NB4 (cell line): ENCODE measurements at regions not wholly inside any gene's neighbourhood (a gene's known extent, or its start where the extent isn't known, plus 50 kb on each side); places are given as distances from the start of the nearest gene placed in this dataset.

Experiments
- DNase-seq: peaks from one replicate; pipeline ENCODE4 v3.0.0; 2010; ENCODE audit warnings: low read depth
- H3K4me3 ChIP-seq: one replicate; pipeline ENCODE4 v1.5.1; 2011; ENCODE audit warnings: mild to moderate bottlenecking, low read depth, low read length, moderate library complexity
- MYC ChIP-seq: IDR thresholded peaks from 2 replicates; pipeline ENCODE4 v1.6.1; 2011; ENCODE audit warnings: low read depth, low read length
- POLR2A ChIP-seq: IDR thresholded peaks from 2 replicates; pipeline ENCODE4 v1.6.1; 2011; ENCODE audit warnings: mild to moderate bottlenecking; ENCODE audit not compliant: insufficient read length; ENCODE audit errors: extremely low read depth
- TF ChIP-seq, protein P1 (sequence below): IDR thresholded peaks from 2 replicates; pipeline ENCODE4 v1.6.1; 2011; ENCODE audit warnings: low read depth, low read length
- TF ChIP-seq, protein P2 (sequence below): IDR thresholded peaks from one replicate; pipeline ENCODE4 v1.5.1; 2012; ENCODE audit warnings: low read depth, low read length

DNA sequence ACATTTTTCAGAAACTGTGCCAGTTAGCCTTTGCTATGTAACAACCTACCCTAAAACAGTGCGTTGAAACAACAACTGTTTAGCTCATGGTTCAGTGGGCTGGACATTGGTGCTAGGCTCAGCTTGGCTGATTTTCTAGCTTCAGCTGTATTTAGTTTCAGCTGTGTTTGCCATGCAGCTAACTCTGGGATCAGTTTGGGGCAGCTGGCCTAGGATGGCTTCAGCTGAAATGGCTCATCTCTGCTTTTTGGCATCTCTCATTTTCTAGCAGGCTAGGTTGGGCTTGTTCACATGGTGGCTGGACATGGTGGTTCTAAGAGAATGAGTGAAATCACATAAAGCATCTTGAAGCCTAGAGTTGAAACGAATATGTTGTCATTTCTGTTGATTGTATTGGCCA is 464.2 kb downstream of the QKI start:
- TF ChIP-seq POLR2A (no peak), MYC (no peak)
- TF ChIP-seq, protein P1, sequence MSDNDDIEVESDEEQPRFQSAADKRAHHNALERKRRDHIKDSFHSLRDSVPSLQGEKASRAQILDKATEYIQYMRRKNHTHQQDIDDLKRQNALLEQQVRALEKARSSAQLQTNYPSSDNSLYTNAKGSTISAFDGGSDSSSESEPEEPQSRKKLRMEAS: no peak
- TF ChIP-seq, protein P2, sequence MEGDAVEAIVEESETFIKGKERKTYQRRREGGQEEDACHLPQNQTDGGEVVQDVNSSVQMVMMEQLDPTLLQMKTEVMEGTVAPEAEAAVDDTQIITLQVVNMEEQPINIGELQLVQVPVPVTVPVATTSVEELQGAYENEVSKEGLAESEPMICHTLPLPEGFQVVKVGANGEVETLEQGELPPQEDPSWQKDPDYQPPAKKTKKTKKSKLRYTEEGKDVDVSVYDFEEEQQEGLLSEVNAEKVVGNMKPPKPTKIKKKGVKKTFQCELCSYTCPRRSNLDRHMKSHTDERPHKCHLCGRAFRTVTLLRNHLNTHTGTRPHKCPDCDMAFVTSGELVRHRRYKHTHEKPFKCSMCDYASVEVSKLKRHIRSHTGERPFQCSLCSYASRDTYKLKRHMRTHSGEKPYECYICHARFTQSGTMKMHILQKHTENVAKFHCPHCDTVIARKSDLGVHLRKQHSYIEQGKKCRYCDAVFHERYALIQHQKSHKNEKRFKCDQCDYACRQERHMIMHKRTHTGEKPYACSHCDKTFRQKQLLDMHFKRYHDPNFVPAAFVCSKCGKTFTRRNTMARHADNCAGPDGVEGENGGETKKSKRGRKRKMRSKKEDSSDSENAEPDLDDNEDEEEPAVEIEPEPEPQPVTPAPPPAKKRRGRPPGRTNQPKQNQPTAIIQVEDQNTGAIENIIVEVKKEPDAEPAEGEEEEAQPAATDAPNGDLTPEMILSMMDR: no peak
- H3K4me3 ChIP-seq: no peak overlapping the region
- no peak for DNase-seq

DNA sequence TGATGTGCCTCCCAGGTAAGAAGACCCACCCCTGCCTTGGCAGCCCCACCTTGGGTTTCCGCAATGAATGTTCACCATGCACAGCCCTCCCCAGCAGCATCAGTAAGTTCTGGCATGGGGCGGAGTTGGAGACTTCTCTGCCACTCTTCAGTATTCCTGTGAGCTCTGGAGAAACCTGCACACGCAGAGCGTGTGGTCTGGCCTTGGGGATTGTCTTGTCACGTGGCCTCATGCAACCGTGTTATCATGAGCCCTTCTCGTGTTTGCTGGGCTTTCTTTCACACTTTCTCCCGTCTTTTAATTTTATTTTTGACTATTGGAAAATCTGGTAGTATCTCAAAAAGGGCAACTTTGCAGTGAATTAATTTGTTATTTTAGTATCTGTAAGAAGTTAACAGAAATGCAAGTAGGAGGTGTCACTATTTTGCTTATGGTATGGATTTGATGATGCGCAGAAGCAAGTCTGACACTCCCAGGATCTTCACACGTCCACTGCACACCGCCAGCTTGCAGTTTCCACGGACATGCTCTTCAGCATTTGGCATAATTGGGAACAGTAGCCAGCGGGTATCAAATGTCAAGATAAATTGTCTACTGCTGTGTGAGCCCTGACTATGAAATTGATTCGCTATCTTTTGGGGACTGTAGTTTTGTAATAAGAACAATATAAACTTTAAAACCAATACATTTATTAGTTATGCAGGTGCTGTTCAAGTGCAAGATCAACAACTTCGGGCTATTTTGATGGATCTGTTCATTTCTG is 463.5 kb downstream of the QKI start:
- TF ChIP-seq, protein P1: no peak
- TF ChIP-seq, protein P2: no peak
- TF ChIP-seq MYC (no peak), POLR2A (no peak)
- DNase-seq: no peak
- no peak overlapping the region for H3K4me3 ChIP-seq

DNA sequence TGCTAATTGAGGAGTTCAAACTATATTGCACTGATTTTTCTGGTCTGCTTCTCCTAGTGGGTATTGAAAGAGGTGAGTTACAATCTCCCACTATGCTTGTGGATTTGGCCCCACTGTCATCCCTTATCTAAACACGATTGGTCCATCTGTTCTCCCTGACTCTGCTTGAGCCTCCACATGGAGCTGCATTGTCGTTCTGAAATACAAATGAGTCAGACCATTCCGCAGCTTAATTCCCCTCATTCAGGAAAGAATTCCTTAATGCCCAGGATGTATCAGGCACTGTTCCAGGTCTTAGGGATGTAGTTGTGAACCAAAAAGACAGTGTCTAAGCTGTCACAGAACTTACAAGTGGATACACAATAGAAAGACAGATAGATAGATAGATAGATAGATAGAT is 461.9 kb downstream of the QKI start:
- DNase-seq: no peak
- no peak overlapping the region for H3K4me3 ChIP-seq
- TF ChIP-seq, protein P1: no peak
- no peak for TF ChIP-seq MYC
- TF ChIP-seq, protein P2: no peak
- TF ChIP-seq POLR2A: no peak

DNA sequence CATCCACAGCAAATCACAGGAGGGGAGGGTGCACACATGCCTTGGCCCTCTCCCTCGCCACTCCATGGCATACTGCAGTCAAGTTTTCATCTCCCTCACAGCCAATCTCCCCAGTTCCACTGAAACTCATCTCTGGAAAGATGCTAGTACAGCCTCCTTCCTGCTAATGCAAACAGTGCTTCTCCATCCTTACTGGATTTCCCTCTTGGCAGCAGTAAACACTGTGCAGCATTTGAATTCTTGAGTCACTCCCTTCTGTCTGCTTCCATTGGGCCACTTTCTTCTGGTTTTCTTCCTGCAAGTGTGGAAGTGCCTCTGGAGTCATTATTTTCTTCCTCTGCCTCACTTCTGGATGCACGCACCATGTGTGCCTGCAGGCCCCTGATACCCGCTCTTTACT is 460.3 kb downstream of the QKI start:
- H3K4me3 ChIP-seq: no peak overlapping the region
- TF ChIP-seq POLR2A (no peak), MYC (no peak)
- TF ChIP-seq, protein P2: no peak
- TF ChIP-seq, protein P1: no peak
- no peak for DNase-seq

DNA sequence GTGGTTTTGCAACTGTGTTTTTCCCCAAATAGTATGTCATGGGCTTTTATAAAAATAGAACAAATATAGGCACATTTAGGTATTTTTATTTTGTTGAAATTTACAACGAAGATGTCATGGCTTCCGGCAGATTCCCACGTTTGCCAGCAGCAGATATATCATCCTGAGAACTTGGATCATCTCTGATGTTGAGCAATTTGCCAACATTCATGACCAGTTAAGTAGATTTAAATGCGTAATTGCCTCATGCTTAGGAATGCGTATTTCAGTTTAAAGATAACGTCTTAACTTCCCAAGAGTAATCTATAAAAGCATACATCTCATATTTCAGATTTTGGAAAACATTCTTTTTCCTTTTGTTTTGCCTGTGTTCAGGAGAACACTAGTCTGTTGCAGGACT is 457.8 kb downstream of the QKI start:
- H3K4me3 ChIP-seq: no peak overlapping the region
- no peak for DNase-seq
- no peak for TF ChIP-seq MYC

DNA sequence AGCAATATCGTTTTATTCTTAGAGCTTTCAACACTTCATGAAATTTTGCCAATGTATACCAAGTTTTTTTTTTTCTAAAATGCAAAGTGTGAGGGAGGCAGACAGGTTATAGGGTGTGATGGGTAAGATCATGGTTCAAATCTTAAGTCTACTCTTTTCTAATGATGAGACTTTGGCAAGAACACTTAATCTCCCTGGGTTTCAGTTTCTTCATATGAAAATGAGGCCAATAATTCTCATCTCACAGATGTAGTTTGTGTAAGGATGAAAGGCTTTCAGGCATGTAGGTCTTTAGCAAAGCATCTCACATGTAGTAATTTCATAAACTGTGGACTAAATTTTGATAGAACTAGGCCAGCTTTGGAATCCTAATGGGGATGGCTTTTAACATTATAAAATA is 457.1 kb downstream of the QKI start:
- TF ChIP-seq MYC (no peak), POLR2A (no peak)
- TF ChIP-seq, protein P1: no peak
- TF ChIP-seq, protein P2: no peak
- H3K4me3 ChIP-seq: no peak overlapping the region
- no peak for DNase-seq
